ENCODE measurements at regions not wholly inside any gene's neighbourhood (a gene's known extent, or its start where the extent isn't known, plus 50 kb on each side); places are given as distances from the start of the nearest gene placed in this dataset.

DNA sequence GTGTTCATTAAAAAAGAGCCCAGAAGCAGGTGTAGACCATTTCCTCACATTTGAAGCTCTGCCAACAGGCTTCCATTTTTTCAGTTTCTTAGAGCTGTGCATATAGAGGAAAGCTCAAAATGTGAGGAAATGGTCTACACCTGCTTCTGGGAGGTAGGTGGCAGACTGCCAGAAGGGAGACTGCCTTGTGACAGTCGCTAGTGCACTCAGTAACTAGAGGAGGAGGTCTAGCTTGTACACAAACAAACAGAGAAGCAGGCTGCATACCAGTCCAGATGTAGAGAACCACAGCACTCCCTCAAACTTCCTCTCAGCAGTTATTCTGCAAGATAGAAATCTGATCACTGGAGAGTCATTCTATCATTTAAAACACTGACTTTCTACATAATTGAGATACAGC is 800.2 kb downstream of the EFNB2 start:
- no peak overlapping the region for H3K27ac ChIP-seq (ENCODE audit: low read depth in 1 of 2, low read length in 2 of 2)
- no peak overlapping the region for H3K4me3 ChIP-seq (ENCODE audit: low read length in 2 of 2)
- intact Hi-C loops (cut with DNase I), result no loop called here
- no peaks in the 10 kb centered on the region for H3K27me3 ChIP-seq (ENCODE audit: control insufficient read depth in 1 of 2, insufficient read depth in 2 of 2, low read length in 1 of 2)
- no peaks in the 10 kb centered on the region for H3K36me3 ChIP-seq (ENCODE audit: control insufficient read depth in 1 of 2, insufficient read depth in 2 of 2, low read length in 1 of 2)
- ATAC-seq (ENCODE audit: low FRiP score) (no peak), DNase-seq (no peak)
- WGBS, 2 donors, result 87 to 100% methylated on average over 1 of the region's 1 CpG
- no peaks in the 10 kb centered on the region for H3K4me1 ChIP-seq (ENCODE audit: control insufficient read depth in 1 of 2, insufficient read depth in 2 of 2, low read length in 2 of 2)
- H3K9me3 ChIP-seq (ENCODE audit: control insufficient read depth, low read length), result peaks cover 1% of the 10 kb centered on the region

DNA sequence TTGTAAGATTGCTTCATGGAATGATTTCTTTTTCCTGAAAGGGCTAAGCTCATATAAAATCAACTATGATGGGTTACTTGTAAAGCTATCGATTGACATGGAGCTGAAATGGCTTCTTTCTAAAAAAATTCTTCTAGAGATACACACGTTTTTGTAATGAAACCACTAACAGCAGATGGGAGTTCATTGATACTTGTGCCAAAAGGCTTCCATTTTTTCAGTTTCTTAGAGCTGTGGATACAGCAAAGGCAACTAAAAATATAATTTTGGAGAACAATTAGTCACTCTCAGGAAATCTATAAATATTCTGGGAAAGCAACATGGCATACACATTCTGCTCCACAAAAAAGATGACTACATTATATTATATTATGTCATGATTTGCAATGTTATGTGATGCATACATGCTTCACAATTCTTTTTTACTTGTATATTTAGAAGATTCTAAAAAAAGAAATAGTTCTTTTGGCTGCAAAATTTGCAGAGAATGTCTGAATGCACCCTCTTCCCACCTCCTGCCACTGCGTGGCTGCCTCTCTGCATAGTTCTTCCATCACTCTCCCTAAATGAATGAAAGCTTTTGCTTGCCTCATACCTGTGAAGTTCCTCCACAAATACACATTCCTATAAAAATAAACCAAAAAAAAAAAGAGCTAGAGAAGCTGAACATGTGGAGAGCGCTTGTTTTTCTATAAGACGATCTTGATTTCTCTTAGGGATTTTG is 802.5 kb downstream of the EFNB2 start:
- WGBS, 2 donors, result 53 to 54% methylated on average over 5 of the region's 5 CpGs
- intact Hi-C loops (cut with DNase I), result no loop called here

DNA sequence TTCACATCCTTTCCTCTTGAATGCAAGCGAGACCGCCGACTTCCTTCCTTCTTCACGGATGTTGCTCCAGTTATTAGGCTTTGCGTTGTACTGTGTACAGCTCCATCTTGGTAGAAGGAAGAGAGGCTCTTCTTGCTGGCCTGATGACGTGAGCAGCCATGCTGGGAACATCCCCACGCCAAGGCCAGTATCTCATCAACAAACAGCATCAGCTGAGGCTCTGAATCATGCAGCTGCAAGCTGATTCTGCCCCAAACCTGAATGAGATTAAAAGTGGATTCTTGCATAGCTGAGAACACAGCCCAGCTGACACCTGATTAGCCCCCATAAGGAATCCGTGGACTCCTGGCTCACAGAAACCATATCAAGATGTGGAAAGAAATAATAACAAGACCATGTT is 809.6 kb downstream of the EFNB2 start:
- 93 to 97% methylated on average over 8 of the region's 8 CpGs for WGBS, 2 donors
- Histone ChIP-seq H3K9me3 (ENCODE audit: control insufficient read depth, low read length) (no peaks in the 10 kb centered on the region), H3K27me3 (ENCODE audit: control insufficient read depth in 1 of 2, insufficient read depth in 2 of 2, low read length in 1 of 2) (no peaks in the 10 kb centered on the region), H3K4me3 (ENCODE audit: low read length in 2 of 2) (no peak overlapping the region), H3K27ac (ENCODE audit: low read depth in 1 of 2, low read length in 2 of 2) (no peak overlapping the region), H3K4me1 (ENCODE audit: control insufficient read depth in 1 of 2, insufficient read depth in 2 of 2, low read length in 2 of 2) (no peaks in the 10 kb centered on the region), H3K36me3 (ENCODE audit: control insufficient read depth in 1 of 2, insufficient read depth in 2 of 2, low read length in 1 of 2) (no peaks in the 10 kb centered on the region)
- intact Hi-C loops (cut with DNase I), result no loop called here
- no peak for DNase-seq
- ATAC-seq (ENCODE audit: low FRiP score), result no peak

More for the DNA sequence above, 802.5 kb downstream of the EFNB2 start:
- H3K4me3 ChIP-seq (ENCODE audit: low read length in 2 of 2), result no peak overlapping the region
- H3K9me3 ChIP-seq (ENCODE audit: control insufficient read depth, low read length), result no peaks in the 10 kb centered on the region
- DNase-seq (no peak), ATAC-seq (ENCODE audit: low FRiP score) (no peak)
- H3K27me3 ChIP-seq (ENCODE audit: control insufficient read depth in 1 of 2, insufficient read depth in 2 of 2, low read length in 1 of 2), result no peaks in the 10 kb centered on the region
- H3K27ac ChIP-seq (ENCODE audit: low read depth in 1 of 2, low read length in 2 of 2), result no peak overlapping the region
- H3K36me3 ChIP-seq (ENCODE audit: control insufficient read depth in 1 of 2, insufficient read depth in 2 of 2, low read length in 1 of 2), result no peaks in the 10 kb centered on the region
- no peaks in the 10 kb centered on the region for H3K4me1 ChIP-seq (ENCODE audit: control insufficient read depth in 1 of 2, insufficient read depth in 2 of 2, low read length in 2 of 2)

DNA sequence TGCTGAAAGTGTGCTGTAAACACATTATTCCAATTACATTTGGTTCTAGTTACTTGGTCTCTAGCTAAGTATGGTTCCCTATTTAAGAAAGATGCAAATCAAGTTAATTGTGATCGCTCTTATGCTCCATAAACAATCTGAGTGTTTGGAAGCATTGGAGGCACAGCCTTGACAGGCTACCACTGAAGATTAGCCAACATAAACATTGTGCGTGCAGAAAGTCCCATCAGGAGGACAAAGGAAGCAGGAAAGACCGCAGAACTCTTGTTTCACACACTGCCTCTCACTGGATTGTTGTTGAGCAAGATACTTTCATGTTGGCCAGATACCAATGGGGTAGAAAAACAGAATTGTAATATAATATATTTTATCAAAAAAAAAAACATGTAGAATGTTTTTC is 814.4 kb downstream of the EFNB2 start:
- intact Hi-C loops (cut with DNase I), result no loop called here
- Histone ChIP-seq H3K9me3 (ENCODE audit: control insufficient read depth, low read length) (no peaks in the 10 kb centered on the region), H3K27me3 (ENCODE audit: control insufficient read depth in 1 of 2, insufficient read depth in 2 of 2, low read length in 1 of 2) (no peaks in the 10 kb centered on the region), H3K4me1 (ENCODE audit: control insufficient read depth in 1 of 2, insufficient read depth in 2 of 2, low read length in 2 of 2) (no peaks in the 10 kb centered on the region), H3K27ac (ENCODE audit: low read depth in 1 of 2, low read length in 2 of 2) (no peak overlapping the region), H3K36me3 (ENCODE audit: control insufficient read depth in 1 of 2, insufficient read depth in 2 of 2, low read length in 1 of 2) (no peaks in the 10 kb centered on the region), H3K4me3 (ENCODE audit: low read length in 2 of 2) (no peak overlapping the region)
- WGBS, 2 donors, result 40 to 45% methylated on average over 3 of the region's 3 CpGs
- ATAC-seq (ENCODE audit: low FRiP score) (no peak), DNase-seq (no peak)

DNA sequence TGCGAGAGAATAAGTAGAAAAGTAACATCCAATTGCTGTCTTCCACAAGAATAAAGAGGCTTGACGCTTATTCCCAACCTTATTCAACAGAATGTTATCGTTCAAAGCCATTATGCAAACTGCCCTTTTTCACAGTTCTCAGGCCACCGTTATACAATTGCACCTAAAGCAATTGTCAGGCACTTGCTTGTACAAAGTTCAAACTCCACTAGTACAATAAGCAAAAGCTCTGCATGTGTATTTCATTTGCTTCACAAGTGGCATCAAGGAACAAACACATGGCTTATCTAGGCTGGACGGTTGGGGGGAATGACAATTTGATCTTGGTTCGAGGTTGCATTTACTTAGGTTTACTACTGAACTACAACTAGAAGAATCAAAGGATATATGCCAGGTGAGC is 815.6 kb downstream of the EFNB2 start:
- Histone ChIP-seq H3K27ac (ENCODE audit: low read depth in 1 of 2, low read length in 2 of 2) (no peak overlapping the region), H3K9me3 (ENCODE audit: control insufficient read depth, low read length) (no peaks in the 10 kb centered on the region), H3K4me1 (ENCODE audit: control insufficient read depth in 1 of 2, insufficient read depth in 2 of 2, low read length in 2 of 2) (no peaks in the 10 kb centered on the region), H3K4me3 (ENCODE audit: low read length in 2 of 2) (no peak overlapping the region), H3K36me3 (ENCODE audit: control insufficient read depth in 1 of 2, insufficient read depth in 2 of 2, low read length in 1 of 2) (no peaks in the 10 kb centered on the region), H3K27me3 (ENCODE audit: control insufficient read depth in 1 of 2, insufficient read depth in 2 of 2, low read length in 1 of 2) (no peaks in the 10 kb centered on the region)
- DNase-seq (no peak), ATAC-seq (ENCODE audit: low FRiP score) (no peak)
- 92 to 96% methylated on average over 6 of the region's 6 CpGs for WGBS, 2 donors
- intact Hi-C loops (cut with DNase I), result no loop called here

DNA sequence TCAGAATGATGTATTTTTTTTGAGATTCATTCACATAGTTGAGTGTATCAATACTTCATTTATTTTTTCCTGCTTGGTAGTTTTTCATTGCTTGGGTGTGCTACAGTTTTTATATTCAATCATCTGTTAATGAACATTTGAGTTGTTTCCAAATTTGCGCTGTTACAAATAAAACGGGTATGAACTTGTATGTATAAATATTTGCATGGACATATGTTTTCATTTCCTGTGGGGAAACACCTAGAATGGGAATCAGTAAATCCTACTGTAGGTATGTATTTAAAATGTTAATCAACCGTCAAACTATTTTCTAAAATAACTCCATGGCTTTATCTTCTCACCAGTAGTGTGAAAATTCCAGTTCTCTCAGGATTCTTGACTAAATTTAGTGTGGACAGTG is 826.3 kb downstream of the EFNB2 start:
- DNase-seq (no peak), ATAC-seq (ENCODE audit: low FRiP score) (no peak)
- no peak overlapping the region for H3K4me3 ChIP-seq (ENCODE audit: low read length in 2 of 2)
- intact Hi-C loops (cut with DNase I), result no loop called here
- H3K27ac ChIP-seq (ENCODE audit: low read depth in 1 of 2, low read length in 2 of 2), result no peak overlapping the region
- no peaks in the 10 kb centered on the region for H3K9me3 ChIP-seq (ENCODE audit: control insufficient read depth, low read length)
- no peaks in the 10 kb centered on the region for H3K4me1 ChIP-seq (ENCODE audit: control insufficient read depth in 1 of 2, insufficient read depth in 2 of 2, low read length in 2 of 2)
- H3K36me3 ChIP-seq (ENCODE audit: control insufficient read depth in 1 of 2, insufficient read depth in 2 of 2, low read length in 1 of 2), result no peaks in the 10 kb centered on the region
- 90 to 91% methylated on average over 3 of the region's 3 CpGs for WGBS, 2 donors
- H3K27me3 ChIP-seq (ENCODE audit: control insufficient read depth in 1 of 2, insufficient read depth in 2 of 2, low read length in 1 of 2), result no peaks in the 10 kb centered on the region

DNA sequence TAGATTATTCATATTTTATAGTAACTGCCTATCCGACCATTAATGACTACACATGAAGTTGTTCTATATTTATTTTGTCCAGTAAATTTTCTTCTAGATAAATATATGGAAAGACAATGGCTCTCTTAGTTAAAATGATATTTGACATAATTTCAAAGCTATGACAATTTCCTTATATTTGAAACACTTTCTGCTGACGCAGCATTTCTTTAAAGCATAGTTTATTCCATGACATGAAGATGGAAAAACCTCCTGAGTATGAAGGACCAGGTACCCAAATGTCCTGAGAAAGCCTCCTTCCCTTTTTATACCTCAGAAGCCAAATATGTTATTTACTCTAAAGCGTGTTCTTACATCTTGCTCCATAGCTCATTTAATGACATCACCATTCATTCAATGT is 831.6 kb downstream of the EFNB2 start:
- H3K9me3 ChIP-seq (ENCODE audit: control insufficient read depth, low read length), result no peaks in the 10 kb centered on the region
- 90 to 95% methylated on average over 3 of the region's 3 CpGs for WGBS, 2 donors
- no peaks in the 10 kb centered on the region for H3K4me1 ChIP-seq (ENCODE audit: control insufficient read depth in 1 of 2, insufficient read depth in 2 of 2, low read length in 2 of 2)
- no peaks in the 10 kb centered on the region for H3K27me3 ChIP-seq (ENCODE audit: control insufficient read depth in 1 of 2, insufficient read depth in 2 of 2, low read length in 1 of 2)
- no peak for DNase-seq
- no peak overlapping the region for H3K4me3 ChIP-seq (ENCODE audit: low read length in 2 of 2)
- no peak overlapping the region for H3K27ac ChIP-seq (ENCODE audit: low read depth in 1 of 2, low read length in 2 of 2)
- intact Hi-C loops (cut with DNase I), result no loop called here
- ATAC-seq (ENCODE audit: low FRiP score), result no peak
- H3K36me3 ChIP-seq (ENCODE audit: control insufficient read depth in 1 of 2, insufficient read depth in 2 of 2, low read length in 1 of 2), result no peaks in the 10 kb centered on the region

DNA sequence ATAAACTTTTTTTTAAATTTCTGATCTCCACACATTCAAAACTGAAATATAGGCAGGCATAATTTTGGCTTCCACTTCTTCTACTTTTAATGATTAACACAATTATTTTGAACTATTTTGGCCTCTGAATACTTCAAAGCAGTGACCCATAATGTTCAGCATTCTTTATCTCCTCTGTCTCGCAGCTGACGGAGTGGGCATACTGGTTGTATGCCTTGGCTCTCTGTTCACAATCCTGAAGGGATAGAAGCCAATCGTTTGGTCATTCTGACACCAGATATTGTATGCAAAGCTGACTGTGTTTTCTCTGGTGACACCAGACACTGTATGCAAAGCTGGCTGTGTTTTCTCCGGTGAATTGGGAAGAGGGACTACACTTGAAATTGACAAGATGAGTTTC is 833.0 kb downstream of the EFNB2 start:
- ATAC-seq (ENCODE audit: low FRiP score), result no peak
- Histone ChIP-seq H3K27ac (ENCODE audit: low read depth in 1 of 2, low read length in 2 of 2) (no peak overlapping the region), H3K4me3 (ENCODE audit: low read length in 2 of 2) (no peak overlapping the region), H3K4me1 (ENCODE audit: control insufficient read depth in 1 of 2, insufficient read depth in 2 of 2, low read length in 2 of 2) (no peaks in the 10 kb centered on the region), H3K27me3 (ENCODE audit: control insufficient read depth in 1 of 2, insufficient read depth in 2 of 2, low read length in 1 of 2) (no peaks in the 10 kb centered on the region), H3K36me3 (ENCODE audit: control insufficient read depth in 1 of 2, insufficient read depth in 2 of 2, low read length in 1 of 2) (no peaks in the 10 kb centered on the region), H3K9me3 (ENCODE audit: control insufficient read depth, low read length) (no peaks in the 10 kb centered on the region)
- no peak for DNase-seq
- 2% methylated on average over 4 of the region's 4 CpGs for WGBS, 2 donors
- intact Hi-C loops (cut with DNase I), result no loop called here

DNA sequence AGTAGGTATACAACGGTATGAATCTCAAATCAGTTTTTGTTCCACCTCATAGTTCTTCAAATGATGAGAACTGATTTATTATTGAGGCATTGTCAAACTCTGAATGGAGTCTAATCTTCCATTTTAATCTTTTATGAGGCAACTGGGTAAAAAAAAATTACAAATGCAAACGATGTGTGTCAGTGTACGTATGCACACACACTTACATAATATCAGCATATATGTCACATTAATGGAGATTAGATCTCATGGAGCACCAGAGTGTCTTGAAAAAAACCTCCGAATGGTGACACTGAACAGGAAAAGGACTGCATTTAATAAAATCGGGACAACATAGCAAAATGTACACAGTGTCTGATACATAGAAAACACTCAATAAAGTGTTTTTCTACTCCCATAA is 842.7 kb downstream of the EFNB2 start:
- H3K4me1 ChIP-seq (ENCODE audit: control insufficient read depth in 1 of 2, insufficient read depth in 2 of 2, low read length in 2 of 2), result no peaks in the 10 kb centered on the region
- ATAC-seq (ENCODE audit: low FRiP score) (no peak), DNase-seq (no peak)
- no peaks in the 10 kb centered on the region for H3K36me3 ChIP-seq (ENCODE audit: control insufficient read depth in 1 of 2, insufficient read depth in 2 of 2, low read length in 1 of 2)
- WGBS, 2 donors, result 88 to 91% methylated on average over 5 of the region's 5 CpGs
- H3K27me3 ChIP-seq (ENCODE audit: control insufficient read depth in 1 of 2, insufficient read depth in 2 of 2, low read length in 1 of 2), result no peaks in the 10 kb centered on the region
- H3K27ac ChIP-seq (ENCODE audit: low read depth in 1 of 2, low read length in 2 of 2), result no peak overlapping the region
- H3K4me3 ChIP-seq (ENCODE audit: low read length in 2 of 2), result no peak overlapping the region
- H3K9me3 ChIP-seq (ENCODE audit: control insufficient read depth, low read length), result no peaks in the 10 kb centered on the region
- intact Hi-C loops (cut with DNase I), result no loop called here

Data from aorta (tissue), 5 donors.